ENCODE measurements at regions not wholly inside any gene's neighbourhood (a gene's known extent, or its start where the extent isn't known, plus 50 kb on each side); places are given as distances from the start of the nearest gene placed in this dataset.

DNA sequence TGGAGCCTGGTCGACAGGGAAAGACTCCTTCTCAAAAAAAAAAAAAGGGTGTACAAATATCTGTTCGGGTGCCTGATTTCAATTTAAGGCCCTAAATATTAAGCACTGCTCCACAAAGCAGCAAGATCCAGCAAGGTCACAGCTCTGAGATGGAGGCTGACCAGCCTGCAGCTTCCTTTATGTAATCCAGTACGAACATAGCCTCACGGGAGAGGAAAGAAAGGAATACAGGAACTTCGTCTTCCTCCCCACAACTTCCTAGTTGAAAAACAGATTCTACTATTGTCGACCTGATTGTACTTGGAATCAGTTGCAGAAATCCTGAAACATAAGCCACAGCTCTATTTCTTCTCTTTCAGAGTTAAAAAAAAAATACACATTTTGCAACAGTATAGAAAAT, 53.5 kb upstream of the TBC1D9 start:
- no peak for DNase-seq

DNA sequence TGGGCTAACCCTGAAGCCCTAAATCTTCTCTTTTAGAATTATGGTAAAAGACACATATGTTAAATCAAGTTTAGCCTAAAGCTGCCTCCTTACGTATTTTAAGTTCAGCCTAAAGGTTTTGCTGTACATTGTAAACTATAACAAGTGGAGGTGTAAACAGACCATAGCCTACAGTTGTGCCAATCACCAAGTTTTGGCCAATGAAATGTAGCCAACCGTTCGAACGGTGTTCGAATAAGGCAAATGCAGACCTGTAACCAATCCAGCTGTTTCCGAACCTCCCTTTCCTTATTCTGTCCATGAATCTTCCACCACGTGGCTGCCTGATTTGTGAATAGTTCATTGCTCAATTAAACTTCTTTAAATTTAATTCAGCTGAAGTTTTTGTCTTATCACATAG, 52.1 kb upstream of the TBC1D9 start:
- no peak for DNase-seq

DNA sequence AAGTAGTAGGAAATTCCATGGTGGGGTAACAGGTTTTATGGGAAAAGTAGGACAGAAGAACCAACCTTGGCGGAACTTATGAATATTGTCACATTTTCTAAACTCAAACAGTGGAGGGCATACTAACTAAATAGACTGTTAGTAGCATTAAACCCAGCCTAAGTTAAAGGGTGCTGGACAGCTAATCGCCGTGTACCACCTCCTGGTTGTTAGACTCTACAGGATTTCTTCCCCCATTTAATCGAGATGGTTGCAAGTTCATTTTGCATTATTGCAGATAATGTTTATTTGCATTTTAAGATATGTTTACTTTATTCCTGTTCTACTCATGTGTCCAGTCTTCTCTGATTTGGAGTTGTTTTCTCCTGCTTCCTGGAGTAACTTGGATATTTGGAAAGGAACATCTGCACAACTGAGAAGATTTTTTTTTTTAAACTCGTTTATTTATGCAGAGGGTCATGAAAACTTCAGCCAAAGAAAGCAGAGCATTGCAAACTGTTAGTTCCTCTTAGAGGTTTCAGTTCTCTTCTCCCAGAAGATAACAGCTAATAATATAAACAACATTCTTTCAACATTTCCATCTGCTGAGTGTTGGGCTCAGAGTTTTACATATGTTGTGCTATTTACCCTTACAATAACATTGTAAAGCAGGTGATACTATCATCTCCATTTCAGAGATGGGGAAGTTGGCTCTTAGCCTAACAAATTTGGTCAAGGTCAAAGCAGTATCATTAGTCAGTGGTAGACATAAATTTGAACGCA, 51.5 kb upstream of the TBC1D9 start:
- peak; percentile 1 for DNase-seq

DNA sequence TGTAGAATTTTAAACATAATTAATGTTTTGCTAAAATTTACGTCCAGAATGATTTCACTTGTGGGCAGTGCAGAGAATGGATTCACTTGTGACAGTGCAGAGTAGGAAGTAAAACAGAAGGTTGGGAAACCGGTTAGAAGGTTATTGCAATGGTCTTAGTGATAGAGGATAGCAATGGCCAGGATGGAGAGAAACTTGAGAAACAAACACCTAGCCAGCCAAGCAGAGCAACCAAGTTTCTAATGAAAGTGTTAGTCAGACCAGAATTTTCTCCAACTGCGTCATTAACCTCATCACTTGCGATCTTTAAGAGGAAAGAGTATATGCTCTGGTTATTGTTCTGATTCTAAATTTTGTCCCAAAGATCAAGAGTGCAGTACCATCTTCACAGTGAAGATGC, 50.0 kb upstream of the TBC1D9 start:
- DNase-seq = no peak

Data from fibroblast of skin of abdomen (primary cell).